Mesodermal cell (in vitro differentiated cells): ENCODE measurements at regions not wholly inside any gene's neighbourhood (a gene's known extent, or its start where the extent isn't known, plus 50 kb on each side); places are given as distances from the start of the nearest gene placed in this dataset.

Experiments used
- H3K27ac ChIP-seq: 2 replicates; pipeline ENCODE4 v1.7.0; 2013; ENCODE audit warnings: mild to moderate bottlenecking, low read depth, low read length, moderate library complexity; ENCODE audit not compliant: severe bottlenecking
- H3K36me3 ChIP-seq: 2 replicates; pipeline ENCODE4 v1.7.1; 2013; ENCODE audit warnings: mild to moderate bottlenecking, low read length, moderate library complexity; ENCODE audit not compliant: control insufficient read depth, insufficient read depth
- H3K4me1 ChIP-seq: one replicate; pipeline ENCODE4 v1.7.1; 2013; ENCODE audit warnings: mild to moderate bottlenecking, low read length; ENCODE audit not compliant: insufficient read depth, control insufficient read depth, poor library complexity, severe bottlenecking
- H3K4me3 ChIP-seq: 2 replicates; pipeline ENCODE4 v1.7.0; 2013; ENCODE audit warnings: low read length, control low read depth, mild to moderate bottlenecking; ENCODE audit not compliant: insufficient read depth, poor library complexity, severe bottlenecking; ENCODE audit errors: extremely low read depth
- H3K9me3 ChIP-seq: 2 replicates; pipeline ENCODE4 v1.7.1; 2013; ENCODE audit warnings: mild to moderate bottlenecking, low read length, moderate library complexity; ENCODE audit not compliant: control insufficient read depth
- WGBS, 2 experiments: methylation state at CpG; one replicate each; pipeline ENCODE4 v1.1.5; 2013; ENCODE audit warnings: missing lambda C conversion rate in 2 of 2; ENCODE audit not compliant: insufficient coverage in 2 of 2; 5-methylcytosine and 5-hydroxymethylcytosine counted together

DNA sequence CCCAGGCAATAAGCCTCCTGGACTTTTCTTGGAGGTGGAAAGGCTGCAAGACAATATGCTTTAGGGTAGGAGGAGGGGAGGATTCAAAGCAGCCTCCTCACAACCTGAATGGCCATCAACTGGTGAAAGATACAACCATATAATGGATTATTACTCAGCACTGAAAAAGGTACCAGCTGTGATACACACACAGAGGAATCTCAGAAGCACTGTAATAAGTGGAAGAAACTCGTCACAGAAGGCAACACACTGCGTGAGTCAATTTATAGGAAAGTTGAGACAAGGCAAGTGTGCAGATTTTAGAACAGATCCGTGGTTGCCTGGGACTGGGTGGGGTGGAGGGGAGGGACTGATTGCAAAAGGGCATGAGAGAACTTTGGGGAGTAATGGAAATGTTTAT is 64.9 kb upstream of the ZBTB40 start:
- H3K4me3 ChIP-seq = no peak overlapping the region
- 84 to 92% methylated on average over 3 of the region's 3 CpGs for WGBS, 2 experiments
- H3K4me1 ChIP-seq = peaks cover 22% of the 10 kb centered on the region
- H3K27ac ChIP-seq = no peak overlapping the region
- no peaks in the 10 kb centered on the region for H3K9me3 ChIP-seq
- no peaks in the 10 kb centered on the region for H3K36me3 ChIP-seq

DNA sequence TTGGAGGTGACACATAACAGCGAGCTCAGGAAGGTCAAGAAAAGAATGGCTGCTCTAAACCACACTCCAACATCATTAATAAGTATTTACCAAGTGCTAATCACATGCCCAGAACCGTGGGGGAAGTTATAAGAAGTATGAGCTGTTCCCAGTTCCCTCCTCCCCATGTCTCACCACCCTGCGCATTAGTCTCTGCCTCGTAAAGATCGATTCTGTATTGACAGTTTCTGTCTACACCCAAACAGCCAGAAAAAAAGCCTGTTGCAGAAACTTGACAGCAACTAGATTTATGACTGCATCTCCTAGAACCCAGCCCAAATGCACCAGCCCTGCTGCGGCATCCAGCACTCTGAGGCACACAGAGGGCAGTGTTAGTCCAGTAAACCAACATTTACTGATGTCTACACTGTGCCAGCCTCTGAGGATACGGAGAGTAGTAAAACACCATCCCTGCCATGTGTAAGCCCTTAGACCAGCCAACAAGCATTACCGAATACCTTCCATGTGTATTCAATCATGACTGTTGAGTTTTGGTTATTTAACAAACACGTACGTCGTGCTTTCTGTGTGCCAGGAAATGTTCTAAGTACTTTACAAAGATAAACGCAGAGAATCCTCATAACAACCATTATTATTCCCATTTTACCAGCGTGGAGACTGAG is 63.6 kb upstream of the ZBTB40 start:
- H3K27ac ChIP-seq = no peak overlapping the region
- no peaks in the 10 kb centered on the region for H3K9me3 ChIP-seq
- H3K4me1 ChIP-seq = peaks cover 21% of the 10 kb centered on the region
- 93% methylated on average over 6 to 8 of the region's 13 CpGs for WGBS, 2 experiments
- no peaks in the 10 kb centered on the region for H3K36me3 ChIP-seq
- no peak overlapping the region for H3K4me3 ChIP-seq

DNA sequence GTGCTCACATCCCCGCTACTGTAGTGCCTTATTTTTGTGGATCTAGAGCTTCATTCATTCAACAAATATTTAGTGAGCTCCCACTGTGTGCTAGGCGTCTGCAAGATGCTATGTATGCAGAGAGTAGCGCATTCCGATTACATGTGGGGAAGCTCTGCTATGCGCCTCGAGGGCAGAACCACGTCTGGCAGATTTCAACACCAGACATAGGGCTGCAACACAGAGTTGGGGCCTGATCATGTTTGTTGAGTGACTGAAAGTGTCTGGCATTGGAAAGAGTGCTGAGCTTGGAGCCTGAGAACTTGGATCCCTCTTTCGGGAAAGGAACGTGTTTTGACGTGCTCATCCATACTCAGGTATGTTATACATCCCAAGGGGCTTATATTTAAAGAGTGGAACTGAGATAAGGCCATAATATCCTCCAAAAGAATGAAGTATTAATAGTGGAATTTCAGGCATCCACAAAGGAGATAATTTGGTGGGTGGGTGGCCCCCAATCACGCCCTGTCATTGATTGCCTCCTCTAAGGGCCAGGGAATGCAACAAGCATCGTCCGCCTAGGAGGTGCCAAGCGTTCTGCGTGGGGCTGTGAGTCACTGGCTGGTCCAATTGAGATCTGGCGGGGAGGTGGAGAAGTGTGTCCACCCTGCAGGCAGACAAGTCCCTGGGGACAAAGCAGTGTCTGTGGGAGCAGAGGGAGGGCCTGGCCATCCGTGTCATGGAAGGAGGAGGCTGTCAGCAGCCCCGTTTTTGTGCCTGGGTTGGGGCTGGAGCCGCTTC is 62.8 kb upstream of the ZBTB40 start:
- H3K36me3 ChIP-seq = no peaks in the 10 kb centered on the region
- 72 to 75% methylated on average over 12 to 15 of the region's 19 CpGs for WGBS, 2 experiments
- no peaks in the 10 kb centered on the region for H3K9me3 ChIP-seq
- H3K4me1 ChIP-seq = peaks cover 13% of the 10 kb centered on the region
- H3K27ac ChIP-seq = peak overlapping the region; percentile 33
- H3K4me3 ChIP-seq = no peak overlapping the region

DNA sequence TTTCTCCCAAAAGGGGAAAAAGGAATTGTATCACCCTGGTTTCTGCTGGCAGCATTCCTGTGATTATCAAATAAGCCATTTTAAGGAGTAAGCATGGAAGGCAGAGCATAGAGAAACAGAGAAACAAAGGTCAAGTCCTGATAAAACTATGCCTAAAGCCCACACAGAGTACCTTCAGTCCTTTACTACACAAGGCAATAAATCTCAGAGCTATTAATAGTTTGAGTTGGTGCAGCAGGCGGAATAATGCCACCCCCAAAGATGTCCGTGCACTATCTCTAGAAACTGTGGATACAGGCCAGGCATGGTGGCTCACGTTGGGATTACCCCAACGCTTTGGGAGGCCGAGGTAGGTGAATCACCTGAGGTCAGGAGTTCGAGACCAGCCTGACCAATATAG is 58.1 kb upstream of the ZBTB40 start:
- Histone ChIP-seq H3K4me1 (peaks cover 8% of the 10 kb centered on the region), H3K9me3 (no peaks in the 10 kb centered on the region), H3K36me3 (no peaks in the 10 kb centered on the region), H3K4me3 (no peak overlapping the region), H3K27ac (no peak overlapping the region)
- 92 to 100% methylated on average over 5 to 6 of the region's 6 CpGs for WGBS, 2 experiments

DNA sequence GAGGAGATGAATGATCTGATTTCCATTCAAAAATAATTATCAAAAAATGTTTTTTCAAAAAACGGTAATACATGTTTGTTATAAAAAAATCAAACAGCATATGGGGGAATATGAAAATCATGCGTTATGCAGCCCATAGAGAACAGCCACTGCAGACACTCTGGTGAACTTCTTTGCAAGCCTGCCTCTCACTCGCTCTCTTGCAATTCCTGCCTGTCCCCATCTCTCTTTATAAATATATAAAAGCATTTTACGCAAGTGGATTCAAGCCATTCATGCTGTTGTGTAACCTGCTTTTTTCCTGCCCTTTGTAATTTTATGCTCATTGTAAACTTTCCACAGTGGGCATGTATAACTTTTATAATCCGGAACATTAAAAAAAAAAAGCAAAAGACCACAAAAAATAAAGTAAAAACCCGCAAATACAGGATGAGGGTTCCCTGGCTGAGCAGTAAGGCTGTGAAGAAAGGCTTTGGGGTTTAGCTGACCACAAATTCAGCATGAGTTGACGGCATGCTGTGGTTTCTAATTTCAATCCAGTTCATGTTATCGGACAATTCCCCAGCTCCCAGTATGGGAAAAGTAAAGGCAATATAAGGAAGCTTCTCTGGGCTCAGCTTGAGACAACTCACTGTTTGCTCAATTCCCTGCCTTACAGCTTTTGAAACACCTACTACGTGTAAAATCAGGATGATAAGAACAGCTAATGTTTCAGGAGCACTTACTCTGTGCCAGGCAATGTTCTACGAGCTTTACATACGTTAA is 52.8 kb upstream of the ZBTB40 start:
- Histone ChIP-seq H3K36me3 (no peaks in the 10 kb centered on the region), H3K4me3 (no peak overlapping the region), H3K4me1 (no peaks in the 10 kb centered on the region), H3K9me3 (no peaks in the 10 kb centered on the region), H3K27ac (no peak overlapping the region)
- 89 to 96% methylated on average over 7 to 11 of the region's 11 CpGs for WGBS, 2 experiments

DNA sequence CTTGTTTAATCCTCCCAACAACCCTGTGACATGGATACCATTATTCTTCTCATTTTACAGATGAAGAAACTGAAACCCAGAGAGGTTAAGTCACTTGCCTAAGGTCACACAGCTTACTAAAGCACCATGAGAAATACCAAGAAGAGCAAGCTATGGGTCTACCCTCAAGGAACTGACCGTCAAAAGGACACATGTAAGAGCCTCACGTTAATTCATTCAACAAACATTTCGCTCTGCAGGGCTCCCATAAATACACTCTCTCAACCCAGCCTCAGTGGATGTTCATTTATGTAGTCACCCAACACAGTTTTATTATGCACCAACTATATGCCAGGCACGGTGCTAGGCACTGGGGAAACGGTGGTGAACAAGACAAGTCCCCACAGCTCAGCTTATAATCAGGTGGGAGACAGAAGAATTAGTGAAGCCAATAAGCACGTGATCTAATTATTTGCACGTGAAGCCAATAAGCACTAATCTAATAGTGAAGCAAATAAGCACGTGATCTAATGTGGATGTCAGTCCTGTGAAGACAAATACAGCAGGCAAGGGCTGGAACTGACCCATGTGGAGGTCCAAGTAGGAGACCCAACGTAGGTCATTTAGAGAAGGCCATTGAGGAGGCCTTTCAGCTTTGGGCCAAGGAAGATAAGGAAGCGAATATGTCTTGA is 52.1 kb upstream of the ZBTB40 start:
- Histone ChIP-seq H3K27ac (no peak overlapping the region), H3K4me3 (no peak overlapping the region), H3K36me3 (no peaks in the 10 kb centered on the region), H3K4me1 (no peaks in the 10 kb centered on the region), H3K9me3 (no peaks in the 10 kb centered on the region)
- 90 to 92% methylated on average over 7 to 8 of the region's 10 CpGs for WGBS, 2 experiments
